IMR-90 (cell line): ENCODE measurements at regions not wholly inside any gene's neighbourhood (a gene's known extent, or its start where the extent isn't known, plus 50 kb on each side); places are given as distances from the start of the nearest gene placed in this dataset.

ENCODE experiments used
- MAZ ChIP-seq: IDR thresholded peaks from 2 replicates; pipeline ENCODE4 v1.6.1; 2012; ENCODE audit warnings: low read depth, mild to moderate bottlenecking, low read length, improper control_type of control experiment, moderate library complexity, borderline replicate concordance
- POLR2A ChIP-seq: IDR thresholded peaks from 2 replicates; pipeline ENCODE4 v1.6.1; 2012; ENCODE audit warnings: mild to moderate bottlenecking, low read depth, low read length
- RAD21 ChIP-seq: IDR thresholded peaks from 2 replicates; pipeline ENCODE4 v1.6.1; 2012; ENCODE audit warnings: low read length, improper control_type of control experiment
- RFX5 ChIP-seq: IDR thresholded peaks from 2 replicates; pipeline ENCODE4 v1.8.0; 2012; ENCODE audit warnings: low read depth, mild to moderate bottlenecking, low read length, moderate library complexity
- TF ChIP-seq, protein P1 (sequence below): conservative IDR thresholded peaks from 2 replicates; pipeline ENCODE4 v1.5.1; 2012; ENCODE audit warnings: mild to moderate bottlenecking, low read depth, low read length, improper control_type of control experiment

DNA sequence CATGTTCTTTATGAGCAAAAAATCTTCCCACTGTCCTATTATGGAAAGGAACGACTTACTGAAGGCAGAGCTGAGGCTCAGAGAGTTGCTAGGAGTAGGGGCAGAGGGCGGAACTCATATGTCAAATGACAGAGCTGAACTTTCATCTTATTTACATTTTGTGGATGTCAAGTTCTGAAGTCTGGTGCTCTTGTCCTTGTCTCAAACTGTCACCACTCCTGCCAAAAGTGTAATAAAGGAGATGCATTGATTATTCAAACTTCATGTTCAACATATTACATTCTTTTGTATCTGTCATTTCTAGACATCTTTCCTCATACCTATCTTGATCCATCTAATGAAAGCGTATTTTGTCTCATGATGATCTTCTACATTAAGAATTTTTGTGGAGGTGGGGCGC is 57.1 kb upstream of the C11orf87 start:
- TF ChIP-seq RAD21: no peak
- TF ChIP-seq, protein P1, sequence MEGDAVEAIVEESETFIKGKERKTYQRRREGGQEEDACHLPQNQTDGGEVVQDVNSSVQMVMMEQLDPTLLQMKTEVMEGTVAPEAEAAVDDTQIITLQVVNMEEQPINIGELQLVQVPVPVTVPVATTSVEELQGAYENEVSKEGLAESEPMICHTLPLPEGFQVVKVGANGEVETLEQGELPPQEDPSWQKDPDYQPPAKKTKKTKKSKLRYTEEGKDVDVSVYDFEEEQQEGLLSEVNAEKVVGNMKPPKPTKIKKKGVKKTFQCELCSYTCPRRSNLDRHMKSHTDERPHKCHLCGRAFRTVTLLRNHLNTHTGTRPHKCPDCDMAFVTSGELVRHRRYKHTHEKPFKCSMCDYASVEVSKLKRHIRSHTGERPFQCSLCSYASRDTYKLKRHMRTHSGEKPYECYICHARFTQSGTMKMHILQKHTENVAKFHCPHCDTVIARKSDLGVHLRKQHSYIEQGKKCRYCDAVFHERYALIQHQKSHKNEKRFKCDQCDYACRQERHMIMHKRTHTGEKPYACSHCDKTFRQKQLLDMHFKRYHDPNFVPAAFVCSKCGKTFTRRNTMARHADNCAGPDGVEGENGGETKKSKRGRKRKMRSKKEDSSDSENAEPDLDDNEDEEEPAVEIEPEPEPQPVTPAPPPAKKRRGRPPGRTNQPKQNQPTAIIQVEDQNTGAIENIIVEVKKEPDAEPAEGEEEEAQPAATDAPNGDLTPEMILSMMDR: no peak
- TF ChIP-seq POLR2A: no peak
- no peak for TF ChIP-seq RFX5
- TF ChIP-seq MAZ: no peak
